ENCODE measurements at regions not wholly inside any gene's neighbourhood (a gene's known extent, or its start where the extent isn't known, plus 50 kb on each side); places are given as distances from the start of the nearest gene placed in this dataset.
"Not testable (repeated sequence)": the region's sequence is repeated elsewhere in the genome, so short reads cannot be mapped to it uniquely, and the experiment has no call there.

DNA sequence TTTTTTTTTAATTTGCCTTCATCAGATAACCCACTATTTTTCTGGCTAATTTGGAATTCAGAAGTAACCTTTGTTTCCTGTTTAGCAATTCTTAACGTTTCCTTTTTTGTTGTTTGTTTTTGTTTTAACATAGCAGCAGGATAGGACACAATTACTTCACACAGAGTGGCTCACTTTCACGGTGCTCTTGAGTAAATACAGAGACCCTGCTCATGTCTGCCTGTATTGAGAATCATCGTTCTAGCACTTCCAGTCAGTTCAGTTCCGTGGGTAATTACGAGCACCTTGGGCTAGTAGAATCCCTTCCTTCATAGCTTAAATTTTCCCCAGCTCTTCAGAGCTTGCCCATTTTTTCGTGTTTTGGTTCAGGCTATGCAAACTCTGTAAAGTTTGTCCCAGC, 1225.4 kb upstream of the LRRTM1 start:
- intact Hi-C loops (cut with DNase I), result no loop called here
- DNase-seq (ENCODE audit: low spot score), result no peak

DNA sequence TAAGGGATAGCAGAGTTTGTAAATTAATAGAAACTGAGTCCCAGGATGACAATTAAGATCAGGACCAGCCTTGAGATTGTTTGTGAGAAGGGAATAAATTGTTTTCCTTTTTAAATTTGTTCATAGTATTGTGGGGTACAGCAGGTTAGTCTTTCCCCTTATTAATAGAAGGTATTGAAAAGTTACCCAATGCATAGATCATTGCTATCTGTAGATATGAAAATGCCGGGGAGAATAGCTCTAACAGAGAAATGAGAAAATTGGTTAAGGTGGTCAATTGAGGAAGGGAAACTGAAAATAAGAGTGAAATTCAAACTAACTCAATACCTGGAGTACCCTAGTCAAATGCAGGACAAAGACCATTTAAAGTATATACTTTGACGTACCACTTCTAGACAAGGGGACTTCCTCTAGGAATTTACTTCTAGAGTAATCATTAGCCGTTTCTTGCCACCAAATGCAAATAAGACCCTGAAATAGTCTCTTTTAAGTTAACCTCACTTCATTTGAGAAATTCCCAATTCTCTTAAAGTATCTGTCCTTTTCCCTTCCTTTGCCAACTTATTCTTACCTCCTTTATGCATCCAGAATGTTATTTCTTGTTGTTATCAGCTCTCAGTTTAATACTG, 1224.4 kb upstream of the LRRTM1 start:
- intact Hi-C loops (cut with DNase I), result no loop called here
- DNase-seq (ENCODE audit: low spot score), result no peak

DNA sequence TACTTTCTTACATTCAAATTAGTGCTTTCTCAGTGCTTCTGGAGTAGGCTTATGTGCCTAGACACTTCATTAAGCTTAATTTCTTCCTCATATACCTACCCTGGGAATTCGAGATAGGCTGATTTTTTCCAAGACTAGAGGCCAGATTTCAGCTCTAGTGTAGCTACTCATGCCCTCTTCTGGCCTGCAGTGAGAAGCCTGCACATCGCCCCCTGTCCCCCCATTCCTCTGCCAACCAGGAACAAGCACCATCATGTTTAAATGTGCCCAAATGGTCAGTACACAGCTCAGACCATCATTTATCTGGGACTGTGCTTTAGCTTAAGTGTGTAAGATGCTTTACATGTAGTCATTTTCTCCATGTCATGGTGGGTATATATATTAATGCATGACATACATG, 1218.8 kb upstream of the LRRTM1 start:
- intact Hi-C loops (cut with DNase I), result no loop called here
- DNase-seq (ENCODE audit: low spot score), result no peak

DNA sequence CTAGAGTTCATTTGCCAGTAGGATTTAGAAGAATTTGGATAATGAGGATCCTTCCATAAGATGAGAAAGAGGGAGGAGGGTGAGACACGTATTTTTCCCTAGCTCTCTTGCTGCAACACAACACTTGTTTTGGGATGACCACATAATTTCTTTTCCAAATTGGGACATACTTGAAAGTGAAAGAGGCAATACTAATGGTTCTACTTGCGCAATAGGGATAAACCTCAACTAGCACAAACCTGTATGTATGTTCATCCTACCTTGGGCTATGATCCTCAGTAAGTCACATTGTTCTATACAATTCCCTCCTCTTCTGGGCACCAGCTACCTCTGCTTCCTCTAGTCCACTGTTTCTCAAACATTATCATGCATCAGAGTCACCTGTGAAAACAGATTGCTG, 1208.8 kb upstream of the LRRTM1 start:
- intact Hi-C loops (cut with DNase I), result no loop called here
- no peak for DNase-seq (ENCODE audit: low spot score)

DNA sequence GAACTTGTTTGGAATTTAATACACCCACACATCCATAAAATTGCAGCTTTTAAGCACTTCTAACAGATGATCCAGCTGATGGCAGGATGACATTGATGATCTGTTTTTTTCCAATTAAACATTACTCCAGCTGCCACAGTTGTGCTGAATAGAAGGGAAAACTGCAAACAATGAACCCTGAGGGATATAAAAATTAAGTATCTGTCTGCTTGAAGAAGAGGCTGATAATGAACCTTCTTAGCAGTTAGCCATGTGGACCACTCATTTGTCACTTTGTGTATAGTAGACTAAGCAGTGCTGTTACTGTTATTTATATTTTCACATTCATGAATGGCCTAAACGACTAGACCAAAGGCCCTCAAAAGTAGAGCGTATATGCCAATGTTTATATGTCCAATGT, 1201.0 kb upstream of the LRRTM1 start:
- intact Hi-C loops (cut with DNase I), result no loop called here
- no peak for DNase-seq (ENCODE audit: low spot score)

DNA sequence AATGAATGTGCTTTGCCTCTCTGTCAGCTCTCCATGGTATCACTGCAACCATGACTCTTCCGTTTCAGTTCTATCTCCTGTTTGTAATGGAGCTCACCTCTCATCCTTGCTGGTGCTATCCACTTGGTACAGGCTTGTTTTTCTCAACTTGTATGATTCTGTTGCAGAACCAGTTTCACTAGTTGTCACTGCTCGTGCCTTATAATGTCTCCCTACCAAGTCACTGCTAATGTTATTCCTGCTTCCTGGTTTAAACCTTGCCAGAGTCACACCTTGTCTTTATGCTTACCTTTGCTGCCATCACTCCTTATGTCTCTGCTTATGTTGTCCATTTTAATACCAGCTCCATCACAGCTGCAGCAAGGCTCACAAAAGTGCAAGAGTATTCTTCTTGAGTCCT, 1191.0 kb upstream of the LRRTM1 start:
- intact Hi-C loops (cut with DNase I), result no loop called here
- DNase-seq (ENCODE audit: low spot score), result no peak

DNA sequence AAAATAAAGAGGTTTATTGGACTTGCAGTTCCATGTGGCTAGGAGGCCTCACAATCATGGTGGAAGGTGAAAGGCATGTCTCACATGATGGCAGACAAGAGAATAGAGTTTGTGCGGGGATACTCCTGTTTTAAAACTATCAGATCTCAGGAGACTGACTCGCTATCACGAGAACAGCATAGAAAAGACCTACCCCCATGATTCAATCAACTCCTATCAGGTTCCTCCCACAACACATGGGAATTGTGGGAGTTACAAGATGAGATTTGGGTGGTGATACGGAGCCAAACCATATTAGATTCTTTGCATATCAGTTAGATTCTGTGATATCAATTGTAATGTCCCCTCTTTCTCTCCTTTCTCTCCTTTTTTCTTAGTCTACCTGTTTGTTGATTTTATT, 1178.7 kb upstream of the LRRTM1 start:
- DNase-seq (ENCODE audit: low spot score), result no peak
- intact Hi-C loops (cut with DNase I), result no loop called here

DNA sequence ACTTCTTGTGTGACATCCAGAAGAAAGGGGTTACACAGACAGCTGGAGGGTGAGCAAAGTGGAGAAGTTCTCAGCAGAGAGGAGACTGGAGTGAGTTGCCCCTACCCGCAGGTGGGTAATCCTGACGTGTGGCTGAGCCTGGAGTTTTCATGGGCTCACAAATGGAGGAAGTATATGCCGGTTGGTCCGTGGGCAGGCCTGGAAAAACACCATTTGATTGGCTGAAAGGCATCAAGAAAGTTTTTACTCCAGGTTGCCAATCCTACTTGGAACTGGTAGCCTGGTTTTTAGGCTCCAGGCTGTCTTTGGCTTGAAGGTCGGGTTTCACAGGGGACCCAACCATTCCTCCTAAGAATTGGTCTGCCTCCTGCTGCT, 1177.4 kb upstream of the LRRTM1 start:
- DNase-seq (ENCODE audit: low spot score), result no peak
- intact Hi-C loops (cut with DNase I), result no loop called here

DNA sequence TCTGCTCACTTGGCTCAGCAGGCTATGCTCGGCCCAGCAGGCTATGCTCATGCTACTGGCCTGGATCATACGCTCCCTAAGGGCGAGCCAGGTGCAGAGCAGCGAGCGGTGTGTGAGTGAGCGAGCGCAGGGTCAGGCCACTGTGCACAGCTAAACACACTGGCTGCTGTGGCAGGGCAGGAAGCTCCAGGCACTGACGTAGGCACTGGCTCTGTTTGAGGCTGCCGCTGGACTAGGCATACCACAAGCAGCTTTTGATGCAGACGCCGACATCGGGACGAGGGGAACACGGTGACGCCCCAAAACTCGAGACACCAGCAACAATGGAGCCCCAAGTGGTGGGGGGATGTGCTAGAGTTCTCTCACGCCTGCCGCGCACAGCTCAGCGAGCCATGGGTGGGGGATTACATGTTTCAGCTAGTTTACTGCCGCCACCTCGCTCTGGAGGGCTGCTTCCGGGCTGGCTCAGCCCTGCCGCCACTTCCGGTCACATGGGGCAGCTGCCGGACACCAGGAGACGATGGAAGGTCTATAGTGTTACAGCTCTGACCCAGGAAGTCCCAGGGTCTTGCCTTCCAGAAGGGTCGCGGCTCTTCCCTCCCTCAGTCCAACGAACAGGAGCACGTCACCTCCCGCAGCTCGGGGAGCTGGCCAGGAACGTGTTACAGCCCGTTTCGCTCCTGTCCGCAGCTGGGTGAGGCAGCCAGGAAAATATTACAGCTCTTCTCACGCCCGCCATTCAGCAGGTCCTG, 1176.9 kb upstream of the LRRTM1 start:
- intact Hi-C loops (cut with DNase I), result no loop called here

DNA sequence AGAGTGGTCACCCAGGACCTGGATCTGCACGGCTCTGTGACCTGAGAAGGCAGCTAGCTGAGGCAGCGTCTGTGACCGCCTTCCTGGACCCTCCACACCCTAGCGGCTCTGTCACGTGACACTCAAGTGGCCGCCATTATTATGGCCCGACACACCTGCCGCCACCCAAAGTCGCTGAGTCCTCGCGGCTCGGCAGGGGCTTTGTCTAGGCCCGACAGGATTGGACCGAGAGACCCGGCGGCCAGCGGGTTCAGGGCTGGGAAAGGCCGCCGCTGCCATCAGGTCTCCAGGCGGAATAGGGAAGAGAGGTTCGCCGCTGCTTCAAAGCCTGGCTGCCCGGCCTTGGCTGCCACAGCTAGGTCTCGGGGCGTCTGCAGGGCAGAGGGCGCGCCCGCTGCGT, 1162.5 kb upstream of the LRRTM1 start:
- intact Hi-C loops (cut with DNase I), result no loop called here
- peak; percentile 67 for DNase-seq (ENCODE audit: low spot score)

More for the DNA sequence above, 1176.9 kb upstream of the LRRTM1 start:
- peak; percentile 61 for DNase-seq (ENCODE audit: low spot score)

DNA sequence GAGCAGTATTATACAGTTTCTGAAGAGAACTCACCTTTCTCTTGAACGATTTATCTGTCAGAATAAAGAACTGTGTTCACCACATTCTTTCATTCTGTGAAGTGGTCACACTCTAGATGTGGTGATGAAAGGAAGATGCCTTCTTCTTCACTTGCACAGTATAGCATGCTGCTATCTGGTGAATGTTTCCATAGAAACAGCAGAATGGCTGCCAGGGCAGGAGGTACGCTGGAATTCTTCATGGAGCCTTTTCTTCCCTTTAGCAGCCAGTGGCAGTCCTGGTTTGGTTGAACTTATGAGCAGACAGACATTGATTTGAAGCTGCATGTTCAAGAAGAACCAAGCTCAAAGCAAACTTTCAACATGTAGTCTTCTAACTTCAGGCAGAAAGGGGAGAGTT, 1157.9 kb upstream of the LRRTM1 start:
- DNase-seq (ENCODE audit: low spot score), result no peak
- intact Hi-C loops (cut with DNase I), result no loop called here

DNA sequence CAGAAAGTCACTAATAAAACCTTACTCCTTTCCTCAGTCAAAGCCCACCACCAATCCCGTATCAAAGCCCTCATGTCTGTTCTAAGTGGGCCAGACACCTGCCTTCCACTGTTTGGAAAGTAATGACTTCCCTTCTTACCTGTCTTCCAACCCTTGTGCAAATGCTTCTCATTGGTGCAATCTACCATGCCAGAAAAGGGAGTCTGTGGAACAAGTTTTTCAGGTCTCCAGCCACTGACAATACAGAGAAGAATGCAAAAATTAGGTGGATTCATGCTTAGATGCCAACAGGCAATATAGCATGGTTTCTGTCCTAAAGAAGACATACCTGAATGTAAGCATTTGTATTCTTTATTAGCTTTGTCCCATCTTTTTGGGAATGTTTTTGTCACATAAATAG, 1140.6 kb upstream of the LRRTM1 start:
- intact Hi-C loops (cut with DNase I), result no loop called here
- no peak for DNase-seq (ENCODE audit: low spot score)

DNA sequence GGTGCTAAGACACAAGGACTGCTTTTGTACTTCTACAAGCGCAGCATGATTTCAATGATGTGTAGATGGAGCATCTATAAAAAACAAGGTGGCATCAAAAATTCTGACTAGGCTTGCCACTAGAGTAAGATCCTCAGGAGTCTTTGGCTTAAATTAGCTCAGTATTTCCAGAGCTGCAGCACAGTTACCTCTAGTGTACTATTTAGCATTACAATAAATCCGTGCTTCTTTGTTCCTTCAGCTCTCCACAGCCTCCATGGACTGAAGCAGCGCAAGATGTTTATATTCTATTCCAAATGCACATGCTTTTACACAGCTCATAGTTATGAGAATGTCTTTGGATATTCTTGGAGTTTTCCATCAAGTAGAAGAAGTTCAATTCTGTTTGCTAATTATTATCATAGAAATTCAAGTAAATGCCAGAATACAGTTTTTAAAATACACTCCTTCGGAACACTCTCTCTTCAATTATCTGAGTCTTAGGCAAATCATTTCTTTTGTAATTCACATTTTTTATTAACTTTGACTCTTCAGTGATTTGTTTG, 1133.0 kb upstream of the LRRTM1 start:
- intact Hi-C loops (cut with DNase I), result no loop called here
- no peak for DNase-seq (ENCODE audit: low spot score)

DNA sequence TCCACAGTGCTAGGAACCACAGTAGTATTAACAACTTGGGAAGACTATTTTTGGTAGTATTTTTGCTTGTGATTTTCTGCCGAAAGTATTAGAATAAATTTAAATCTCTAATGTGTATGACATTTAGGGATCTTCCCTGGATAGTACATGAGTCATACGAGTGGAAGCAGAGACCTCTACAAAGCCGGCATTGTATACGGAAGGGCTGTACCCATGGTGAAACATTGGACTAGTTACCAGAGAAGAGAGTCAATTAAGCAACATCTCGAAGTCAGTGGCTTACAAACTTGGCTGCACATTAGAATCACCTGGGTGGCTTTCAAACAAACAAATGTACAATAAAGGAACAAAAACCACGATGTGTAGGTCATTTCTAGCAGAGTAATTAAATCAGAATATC, 1131.7 kb upstream of the LRRTM1 start:
- intact Hi-C loops (cut with DNase I), result no loop called here
- DNase-seq (ENCODE audit: low spot score), result no peak

DNA sequence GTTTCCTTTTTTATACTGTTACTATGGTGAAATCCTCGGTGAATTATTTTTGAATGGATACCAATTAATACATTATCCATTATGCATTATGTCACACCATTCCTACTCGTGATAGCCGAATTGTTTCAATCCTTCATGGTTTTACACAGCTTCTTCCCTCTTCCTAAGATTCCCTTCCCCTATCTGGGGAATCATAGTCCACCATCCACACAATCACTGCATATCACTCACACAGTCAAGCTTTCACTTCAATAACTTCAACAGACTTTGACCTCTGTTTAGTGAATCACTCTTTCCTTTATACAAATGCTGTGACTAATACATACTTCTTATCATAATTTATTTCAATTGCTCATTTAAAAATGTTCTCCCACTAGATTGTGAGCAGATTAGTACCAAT, 1108.1 kb upstream of the LRRTM1 start:
- intact Hi-C loops (cut with DNase I), result no loop called here

DNA sequence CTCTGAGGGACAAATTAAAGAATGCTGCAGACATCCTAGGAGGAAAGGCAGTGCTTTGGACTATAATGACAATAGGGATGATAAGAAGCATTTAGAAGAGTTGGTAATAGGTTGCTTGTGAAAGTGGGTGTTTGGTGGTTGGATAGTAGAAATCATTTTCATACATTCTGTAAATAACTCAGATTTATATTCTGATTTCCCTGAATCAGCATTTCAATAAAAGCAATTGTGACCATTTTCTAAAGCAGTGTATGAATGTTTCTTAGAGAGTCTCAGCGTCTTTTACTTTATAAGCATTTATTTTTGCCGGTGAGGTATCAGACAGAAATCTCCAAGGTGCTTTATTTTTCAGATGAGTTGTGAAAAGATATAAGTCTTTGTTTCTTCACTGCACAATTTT, 1099.0 kb upstream of the LRRTM1 start:
- no peak for DNase-seq (ENCODE audit: low spot score)
- intact Hi-C loops (cut with DNase I), result no loop called here

More for the DNA sequence above, 1108.1 kb upstream of the LRRTM1 start:
- no peak for DNase-seq (ENCODE audit: low spot score)

DNA sequence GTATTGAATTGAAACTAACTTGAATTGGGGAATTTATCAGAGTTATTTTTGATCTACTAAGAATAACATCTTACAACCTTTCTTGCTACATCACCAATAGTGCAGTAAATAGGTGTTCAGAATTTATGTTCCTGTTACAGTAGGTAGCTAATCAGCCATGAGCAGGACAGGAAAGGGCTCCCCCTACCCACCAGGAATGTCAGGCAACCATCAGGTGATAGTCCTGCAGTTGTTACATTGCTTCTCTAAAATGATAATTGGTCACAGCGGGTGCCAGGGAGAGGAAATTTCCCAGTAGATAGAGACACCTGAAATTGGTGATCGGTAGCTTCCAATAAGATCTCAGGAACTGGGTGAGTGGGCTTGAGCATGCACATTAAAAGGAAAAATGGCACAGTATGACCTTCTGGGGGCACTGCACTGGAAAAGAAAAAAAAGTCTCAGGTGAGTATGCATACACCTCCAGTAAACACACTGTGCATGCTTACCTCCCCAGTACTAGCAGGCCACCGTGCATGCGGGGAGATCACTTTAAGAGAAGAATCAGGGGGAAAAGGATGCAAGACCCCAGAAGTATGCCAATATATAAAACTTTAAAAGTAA, 1092.0 kb upstream of the LRRTM1 start:
- intact Hi-C loops (cut with DNase I), result no loop called here
- no peak for DNase-seq (ENCODE audit: low spot score)

DNA sequence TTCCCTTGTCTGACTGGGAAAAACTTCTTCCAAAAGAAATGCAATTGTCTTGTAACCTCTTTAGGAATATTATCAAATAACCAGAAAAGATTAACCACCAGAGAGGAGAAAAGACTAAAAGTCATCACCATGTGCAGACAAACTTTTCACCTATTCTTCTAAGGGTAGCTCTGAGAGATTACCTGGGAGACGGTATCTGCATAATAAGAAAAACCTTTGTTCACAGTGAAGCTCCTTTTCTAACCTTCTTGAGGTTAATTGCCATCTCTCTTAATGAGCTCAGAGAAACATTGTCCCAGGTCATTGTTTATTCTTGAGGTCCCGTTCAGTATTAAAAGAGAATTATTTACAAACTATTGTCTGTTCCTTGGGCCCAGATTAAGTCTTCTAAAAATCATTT, 1091.2 kb upstream of the LRRTM1 start:
- no peak for DNase-seq (ENCODE audit: low spot score)

DNA sequence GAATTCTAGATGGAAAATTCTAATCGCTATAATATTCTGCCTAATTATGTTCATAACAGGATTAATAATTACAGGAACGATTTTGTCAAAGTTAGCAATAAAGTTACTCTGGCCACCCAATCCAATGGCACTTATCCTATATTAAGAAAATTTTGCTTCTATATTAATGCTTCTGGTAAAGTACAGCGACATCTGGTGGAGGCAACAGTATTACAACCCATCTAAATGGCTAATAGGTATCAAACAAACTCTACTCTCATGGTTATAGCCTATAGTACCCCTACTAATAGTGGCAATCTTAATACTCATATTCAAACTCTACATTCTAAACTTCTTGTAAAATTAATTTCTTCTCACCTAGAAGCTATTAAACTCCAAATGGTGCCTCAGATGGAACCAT, 1084.7 kb upstream of the LRRTM1 start:
- DNase-seq (ENCODE audit: low spot score), result no peak
- intact Hi-C loops (cut with DNase I), result no loop called here

More for the DNA sequence above, 1091.2 kb upstream of the LRRTM1 start:
- intact Hi-C loops (cut with DNase I), result no loop called here

DNA sequence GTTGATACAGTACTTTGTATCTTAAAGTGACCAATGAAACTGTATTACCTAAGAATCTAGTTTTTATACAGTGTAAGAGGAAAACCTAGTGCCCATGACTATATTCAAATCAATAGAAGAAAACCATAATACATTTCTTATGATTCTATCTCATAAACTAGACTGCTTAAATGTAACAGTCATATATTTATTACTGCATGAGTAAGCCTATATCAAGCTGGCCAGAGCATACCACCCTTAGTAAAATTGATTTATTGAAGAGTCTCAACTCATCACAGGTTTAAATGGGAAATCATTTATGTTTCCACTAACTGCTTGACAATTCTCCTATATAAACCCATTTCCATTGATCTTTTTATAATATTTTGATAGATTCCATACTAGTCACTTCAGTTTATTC, 1059.2 kb upstream of the LRRTM1 start:
- intact Hi-C loops (cut with DNase I), result no loop called here
- no peak for DNase-seq (ENCODE audit: low spot score)

DNA sequence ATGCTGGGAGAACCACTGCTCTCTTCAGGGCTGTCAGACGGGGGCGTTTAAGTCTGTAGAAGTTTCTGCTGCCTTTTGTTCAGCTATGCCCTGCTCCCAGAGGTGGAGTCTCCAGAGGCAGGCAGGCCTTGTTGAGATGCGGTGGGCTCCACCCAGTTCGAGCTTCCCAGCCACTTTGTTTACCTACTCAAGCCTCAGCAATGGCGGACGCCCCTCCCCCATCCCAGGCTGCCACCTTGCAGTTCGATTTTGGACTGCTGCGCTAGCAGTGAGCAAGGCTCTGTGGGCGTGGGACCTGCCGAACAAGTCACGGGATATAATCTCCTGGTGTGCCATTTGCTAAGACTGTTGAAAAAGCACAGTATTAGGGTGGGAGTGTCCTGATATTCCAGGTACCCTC, 1057.9 kb upstream of the LRRTM1 start:
- intact Hi-C loops (cut with DNase I), result not testable (repeated sequence)

More for the DNA sequence above, 1057.9 kb upstream of the LRRTM1 start:
- not testable (repeated sequence) for DNase-seq (ENCODE audit: low spot score)
